ENCODE measurements at regions not wholly inside any gene's neighbourhood (a gene's known extent, or its start where the extent isn't known, plus 50 kb on each side); places are given as distances from the start of the nearest gene placed in this dataset.
A peak's percentile ranks its signal among the peaks of the same experiment; 100 is the strongest.

DNA sequence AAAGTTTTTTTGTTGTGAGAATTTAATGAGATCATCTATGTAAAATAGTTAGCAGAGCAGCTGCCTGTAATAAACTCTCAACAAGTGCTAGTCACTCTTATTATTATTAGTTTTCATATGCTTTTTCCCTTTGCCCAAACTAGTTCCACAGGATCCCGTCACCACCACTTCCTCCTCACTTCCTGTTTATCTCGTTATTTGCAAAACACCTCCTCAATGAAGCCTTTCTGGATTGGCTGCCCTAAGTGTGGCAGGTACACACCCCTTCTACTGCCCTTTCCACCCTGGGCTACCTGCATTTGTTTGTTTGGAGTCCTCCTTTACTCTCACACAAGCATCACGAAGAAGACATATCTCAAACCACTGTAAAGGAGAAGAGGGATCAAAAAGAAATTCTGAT is 54.4 kb upstream of the KLF3 start:
- WGBS, result 70% methylated on average over 3 of the region's 3 CpGs
- H3K4me1 ChIP-seq (ENCODE audit: control insufficient read depth, insufficient read depth, low read length), result no peaks in the 10 kb centered on the region
- ATAC-seq (no peak), DNase-seq (no peak)
- no peaks in the 10 kb centered on the region for H3K9me3 ChIP-seq (ENCODE audit: control insufficient read depth, low read length)
- no peak overlapping the region for H3K27ac ChIP-seq (ENCODE audit: low read length)
- intact Hi-C loops (cut with DNase I), result no loop called here
- H3K4me3 ChIP-seq (ENCODE audit: low read length), result no peak overlapping the region
- H3K27me3 ChIP-seq (ENCODE audit: control insufficient read depth, insufficient read depth), result no peaks in the 10 kb centered on the region

- intact Hi-C loops (cut with DNase I), result no loop called here
- no peak overlapping the region for H3K27ac ChIP-seq (ENCODE audit: low read length)
- no peak overlapping the region for H3K4me3 ChIP-seq (ENCODE audit: low read length)
- no peaks in the 10 kb centered on the region for H3K9me3 ChIP-seq (ENCODE audit: control insufficient read depth, low read length)
- ATAC-seq, result no peak
- H3K4me1 ChIP-seq (ENCODE audit: control insufficient read depth, insufficient read depth, low read length), result no peaks in the 10 kb centered on the region
- no peak for DNase-seq
- no peaks in the 10 kb centered on the region for H3K27me3 ChIP-seq (ENCODE audit: control insufficient read depth, insufficient read depth)
- WGBS, result 77% methylated on average over 5 of the region's 5 CpGs
Measured at GRCh38 chr4:38610521-38610920, 53.5 kb upstream of the KLF3 start.

- 64% methylated on average over 8 of the region's 8 CpGs for WGBS
- intact Hi-C loops (cut with DNase I), result no loop called here
- DNase-seq, result peak in 2 of 3 donors; percentile 60 to 69
- no peaks in the 10 kb centered on the region for H3K27me3 ChIP-seq (ENCODE audit: control insufficient read depth, insufficient read depth)
- ATAC-seq, result no peak
- no peak overlapping the region for H3K27ac ChIP-seq (ENCODE audit: low read length)
- no peak overlapping the region for H3K4me3 ChIP-seq (ENCODE audit: low read length)
- no peaks in the 10 kb centered on the region for H3K9me3 ChIP-seq (ENCODE audit: control insufficient read depth, low read length)
- no peaks in the 10 kb centered on the region for H3K4me1 ChIP-seq (ENCODE audit: control insufficient read depth, insufficient read depth, low read length)
Measured at GRCh38 chr4:38610966-38611431, 53.0 kb upstream of the KLF3 start.

- DNase-seq (no peak), ATAC-seq (no peak)
- Histone ChIP-seq H3K4me1 (ENCODE audit: control insufficient read depth, insufficient read depth, low read length) (no peaks in the 10 kb centered on the region), H3K4me3 (ENCODE audit: low read length) (no peak overlapping the region), H3K9me3 (ENCODE audit: control insufficient read depth, low read length) (no peaks in the 10 kb centered on the region), H3K27ac (ENCODE audit: low read length) (no peak overlapping the region), H3K27me3 (ENCODE audit: control insufficient read depth, insufficient read depth) (no peaks in the 10 kb centered on the region)
- intact Hi-C loops (cut with DNase I), result no loop called here
- 81% methylated on average over 3 of the region's 3 CpGs for WGBS
Measured at GRCh38 chr4:38611676-38612075, 52.3 kb upstream of the KLF3 start.

DNA sequence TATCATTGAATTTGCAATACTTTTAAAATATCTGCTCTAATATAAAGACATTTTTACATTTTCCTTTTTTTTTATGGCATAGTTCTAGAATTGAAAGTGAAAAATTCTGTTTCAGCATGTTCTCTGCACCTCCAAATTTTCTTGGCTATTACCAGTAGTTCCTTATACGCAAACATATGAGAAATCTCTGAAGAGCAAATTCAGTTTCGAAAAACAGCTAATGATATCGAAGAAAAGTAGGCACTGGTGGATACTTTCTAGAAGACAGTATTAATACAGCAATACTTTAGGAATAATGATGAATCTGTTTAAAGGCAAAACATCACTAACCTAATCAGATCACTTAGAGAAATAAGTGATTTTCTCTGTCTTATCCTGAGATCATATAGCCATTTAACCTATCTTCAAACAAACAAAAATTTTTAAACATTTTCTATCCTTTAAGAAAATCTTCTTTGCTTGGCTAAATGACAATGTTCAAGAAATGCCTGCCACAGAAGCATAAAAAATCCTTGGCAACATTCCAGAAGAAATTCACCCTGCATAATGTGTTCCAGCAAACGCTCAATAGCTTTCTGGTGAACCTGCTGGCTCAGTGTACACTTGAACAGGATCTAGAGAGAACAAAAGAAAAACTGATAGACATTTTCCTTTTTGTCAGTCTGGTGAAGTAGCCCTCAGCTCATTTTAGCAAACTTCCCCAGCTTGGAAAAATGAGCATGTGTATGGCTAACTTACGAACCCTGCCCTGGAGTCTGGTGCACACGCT is 51.2 kb upstream of the KLF3 start:
- no peaks in the 10 kb centered on the region for H3K27me3 ChIP-seq (ENCODE audit: control insufficient read depth, insufficient read depth)
- H3K27ac ChIP-seq (ENCODE audit: low read length), result no peak overlapping the region
- intact Hi-C loops (cut with DNase I), result no loop called here
- no peaks in the 10 kb centered on the region for H3K9me3 ChIP-seq (ENCODE audit: control insufficient read depth, low read length)
- DNase-seq, result no peak
- 74% methylated on average over 6 of the region's 6 CpGs for WGBS
- ATAC-seq, result peak in 1 of 2 donors; percentile 35
- no peaks in the 10 kb centered on the region for H3K4me1 ChIP-seq (ENCODE audit: control insufficient read depth, insufficient read depth, low read length)
- H3K4me3 ChIP-seq (ENCODE audit: low read length), result no peak overlapping the region

All from right cardiac atrium (tissue), 5 donors.